HL-60 (cell line): ENCODE measurements at regions not wholly inside any gene's neighbourhood (a gene's known extent, or its start where the extent isn't known, plus 50 kb on each side); places are given as distances from the start of the nearest gene placed in this dataset.

Source experiments
- DNase-seq, 2 experiments: peaks; one replicate each; pipeline ENCODE4 v3.0.0-alpha.2; 2010 to 2020; ENCODE audit warnings: low read depth in 1 of 2, low spot score in 1 of 2
- H3K27ac ChIP-seq: fragments of 250-450 bp; sonication (Bioruptor Pico); replicated peaks from 2 replicates; pipeline ENCODE4 v1.5.1; 2020; ENCODE audit warnings: mild to moderate bottlenecking, moderate library complexity
- H3K27me3 ChIP-seq: fragments of 250-450 bp; sonication (Bioruptor Pico); 2 replicates; pipeline ENCODE4 v1.5.1; 2021; ENCODE audit warnings: mild to moderate bottlenecking, moderate library complexity; ENCODE audit not compliant: insufficient read depth, poor library complexity, severe bottlenecking
- H3K4me3 ChIP-seq: replicated peaks from 2 replicates; pipeline ENCODE4 v1.5.1; 2011; ENCODE audit warnings: mild to moderate bottlenecking, control low read depth, low read length; ENCODE audit not compliant: insufficient read depth
- CTCF ChIP-seq: IDR thresholded peaks from one replicate; pipeline ENCODE4 v1.5.1; 2011; ENCODE audit warnings: low read length, control low read depth, inconsistent platforms; ENCODE audit not compliant: insufficient read depth
- GABPA ChIP-seq: IDR thresholded peaks from 2 replicates; pipeline ENCODE4 v1.6.1; 2012; ENCODE audit warnings: low read depth
- POLR2AphosphoS5 ChIP-seq: IDR thresholded peaks from 2 replicates; pipeline ENCODE4 v1.6.1; 2012; ENCODE audit warnings: low read depth
- REST ChIP-seq: IDR thresholded peaks from 2 replicates; pipeline ENCODE4 v1.6.1; 2012; ENCODE audit warnings: low read depth; ENCODE audit not compliant: insufficient replicate concordance
- SPI1 ChIP-seq: IDR thresholded peaks from 2 replicates; pipeline ENCODE4 v1.6.1; 2012; ENCODE audit warnings: low read depth, mild to moderate bottlenecking, borderline replicate concordance

- H3K4me3 ChIP-seq = no peak overlapping the region
- no peaks in the 10 kb centered on the region for H3K27me3 ChIP-seq
- TF ChIP-seq REST (no peak), SPI1 (no peak), POLR2AphosphoS5 (no peak), GABPA (no peak), CTCF (no peak)
- H3K27ac ChIP-seq = no peak overlapping the region
- no peak for DNase-seq
Measured at GRCh38 chr4:13703096-13703495, 75.6 kb upstream of the BOD1L1 start.

- H3K27ac ChIP-seq = no peak overlapping the region
- peak in 1 of 2 experiments; percentile 7 for DNase-seq
- no peaks in the 10 kb centered on the region for H3K27me3 ChIP-seq
- no peak for TF ChIP-seq GABPA
- no peak for TF ChIP-seq SPI1
- no peak for TF ChIP-seq REST
- TF ChIP-seq CTCF = no peak
- TF ChIP-seq POLR2AphosphoS5 = no peak
- no peak overlapping the region for H3K4me3 ChIP-seq
Measured at GRCh38 chr4:13704035-13704434, 76.5 kb upstream of the BOD1L1 start.

- Histone ChIP-seq H3K27me3 (no peaks in the 10 kb centered on the region), H3K4me3 (no peak overlapping the region), H3K27ac (no peak overlapping the region)
- no peak for DNase-seq
- no peak for TF ChIP-seq GABPA
- TF ChIP-seq POLR2AphosphoS5 = no peak
- TF ChIP-seq SPI1 = no peak
- TF ChIP-seq REST = no peak
- TF ChIP-seq CTCF = no peak
Measured at GRCh38 chr4:13704761-13705160, 77.2 kb upstream of the BOD1L1 start.
